HEK293 (cell line): ENCODE measurements at regions not wholly inside any gene's neighbourhood (a gene's known extent, or its start where the extent isn't known, plus 50 kb on each side); places are given as distances from the start of the nearest gene placed in this dataset.

Source experiments
- CTCF ChIA-PET: fragments of 350-600 bp; formaldehyde crosslinking; extraction: SDS; loops from one replicate; lab custom pipeline; 2021; ENCODE audit warnings: antibody characterized with exemption; lab: Yijun Ruan, JAX
- POLR2A ChIA-PET: fragments of 300-600 bp; formaldehyde crosslinking; extraction: SDS; loops from one replicate; lab custom pipeline; 2020; ENCODE audit warnings: antibody characterized with exemption, inconsistent platforms; lab: Yijun Ruan, JAX
- H3K27ac ChIP-seq: fragments of 200-500 bp; sonication (Bioruptor generic); 2 replicates; pipeline ENCODE4 v1.5.1; 2014; ENCODE audit warnings: low read depth, low read length, control low read depth, inconsistent platforms; ENCODE audit errors: extremely low read depth
- H3K36me3 ChIP-seq, 2 experiments: fragments of 200-500 bp in 1 of 2; sonication (Bioruptor generic) in 1 of 2; 1 replicate in 1 of 2; 2 replicates in 1 of 2; pipeline ENCODE4 v1.5.1; 2014 to 2017; ENCODE audit warnings: inconsistent platforms in 2 of 2, low read length in 2 of 2; ENCODE audit not compliant: control insufficient read depth in 2 of 2, insufficient read depth in 1 of 2
- H3K4me1 ChIP-seq: fragments of 200-500 bp; sonication (Bioruptor generic); 2 replicates; pipeline ENCODE4 v1.5.1; 2014; ENCODE audit warnings: mild to moderate bottlenecking, low read length, inconsistent platforms; ENCODE audit not compliant: control insufficient read depth, insufficient read depth
- H3K4me3 ChIP-seq: 2 replicates; pipeline ENCODE4 v1.5.1; 2011; ENCODE audit warnings: low read depth, mild to moderate bottlenecking, control low read depth, low read length, moderate library complexity
- H3K9me3 ChIP-seq: fragments of 200-500 bp; sonication (Bioruptor generic); 2 replicates; pipeline ENCODE4 v1.5.1; 2014; ENCODE audit warnings: low read depth, low read length, inconsistent platforms; ENCODE audit not compliant: control insufficient read depth, insufficient read depth
- GLI2 ChIP-seq: fragments of 450-650 bp; formaldehyde crosslinking; IDR thresholded peaks from 2 replicates; pipeline ENCODE4; 2017; ENCODE audit warnings: missing biosample characterization, missing genetic modification characterization, low read depth, borderline replicate concordance
- ZBTB49 ChIP-seq: fragments of 450-650 bp; formaldehyde crosslinking; IDR thresholded peaks from 2 replicates; pipeline ENCODE4 v1.5.1; 2016; ENCODE audit warnings: missing biosample characterization, missing genetic modification characterization, low read depth
- ZBTB8A ChIP-seq: fragments of 450-650 bp; formaldehyde crosslinking; IDR thresholded peaks from 2 replicates; pipeline ENCODE4 v1.5.1; 2016; ENCODE audit warnings: missing biosample characterization, missing genetic modification characterization
- ZNF121 ChIP-seq: fragments of 450-650 bp; formaldehyde crosslinking; IDR thresholded peaks from 2 replicates; pipeline ENCODE4 v1.5.1; 2016; ENCODE audit warnings: missing biosample characterization, missing genetic modification characterization
- ZNF140 ChIP-seq: fragments of 450-650 bp; formaldehyde crosslinking; IDR thresholded peaks from 2 replicates; pipeline ENCODE4 v1.5.1; 2016; ENCODE audit warnings: missing biosample characterization, missing genetic modification characterization
- ZNF23 ChIP-seq: fragments of 450-650 bp; formaldehyde crosslinking; IDR thresholded peaks from 2 replicates; pipeline ENCODE4 v1.5.1; 2016; ENCODE audit warnings: missing biosample characterization, missing genetic modification characterization, borderline replicate concordance
- ZNF266 ChIP-seq: fragments of 450-650 bp; formaldehyde crosslinking; IDR thresholded peaks from 2 replicates; pipeline ENCODE4 v1.5.1; 2016; ENCODE audit warnings: missing biosample characterization, missing genetic modification characterization, low read depth
- ZNF473 ChIP-seq: fragments of 450-650 bp; formaldehyde crosslinking; IDR thresholded peaks from 2 replicates; pipeline ENCODE4 v1.5.1; 2017; ENCODE audit warnings: missing biosample characterization, missing genetic modification characterization
- ZNF521 ChIP-seq: fragments of 450-650 bp; formaldehyde crosslinking; IDR thresholded peaks from 2 replicates; pipeline ENCODE4 v1.5.1; 2017; ENCODE audit warnings: missing biosample characterization, mild to moderate bottlenecking, missing genetic modification characterization
- ZNF571 ChIP-seq: fragments of 450-650 bp; formaldehyde crosslinking; IDR thresholded peaks from 2 replicates; pipeline ENCODE4 v1.5.0; 2017; ENCODE audit warnings: missing biosample characterization, missing genetic modification characterization
- ZNF658 ChIP-seq: fragments of 450-650 bp; formaldehyde crosslinking; IDR thresholded peaks from 2 replicates; pipeline ENCODE4; 2016; ENCODE audit warnings: missing biosample characterization, missing genetic modification characterization
- ZNF670 ChIP-seq: fragments of 450-650 bp; formaldehyde crosslinking; IDR thresholded peaks from 2 replicates; pipeline ENCODE4 v1.5.1; 2016; ENCODE audit warnings: missing biosample characterization, missing genetic modification characterization, low read depth
- ZNF677 ChIP-seq: fragments of 450-650 bp; IDR thresholded peaks from 2 replicates; pipeline ENCODE4 v1.5.0; 2018; ENCODE audit warnings: missing biosample characterization, mild to moderate bottlenecking, missing genetic modification characterization, moderate library complexity
- ZSCAN23 ChIP-seq: fragments of 450-650 bp; formaldehyde crosslinking; IDR thresholded peaks from 2 replicates; pipeline ENCODE4 v1.5.1; 2016; ENCODE audit warnings: missing biosample characterization, missing genetic modification characterization
- TF ChIP-seq, protein P1 (sequence below): fragments of 450-650 bp; formaldehyde crosslinking; IDR thresholded peaks from 2 replicates; pipeline ENCODE4 v1.5.1; 2016; ENCODE audit warnings: missing biosample characterization, missing genetic modification characterization, borderline replicate concordance
- TF ChIP-seq, protein P2 (sequence below): fragments of 450-650 bp; formaldehyde crosslinking; IDR thresholded peaks from 2 replicates; pipeline ENCODE4 v1.5.1; 2016; ENCODE audit warnings: missing biosample characterization, missing genetic modification characterization, borderline replicate concordance
- TF ChIP-seq, protein P3 (sequence below): fragments of 450-650 bp; IDR thresholded peaks from 2 replicates; pipeline ENCODE4 v1.5.1; 2018; ENCODE audit warnings: missing biosample characterization, mild to moderate bottlenecking, missing genetic modification characterization
- TF ChIP-seq, protein P4 (sequence below): fragments of 450-650 bp; formaldehyde crosslinking; IDR thresholded peaks from 2 replicates; pipeline ENCODE4 v1.5.1; 2017; ENCODE audit warnings: missing biosample characterization, missing genetic modification characterization

- Histone ChIP-seq H3K9me3 (no peaks in the 10 kb centered on the region), H3K4me1 (no peaks in the 10 kb centered on the region), H3K4me3 (no peak overlapping the region), H3K27ac (no peak overlapping the region), H3K36me3 (no peaks in the 10 kb centered on the region)
- ChIA-PET POLR2A (no interaction called here), CTCF (no interaction called here)
- TF ChIP-seq ZNF670 (tag by site-specific recombination), result no peak
- no peak for TF ChIP-seq ZNF266 (tag by site-specific recombination)
- no peak for TF ChIP-seq ZNF521 (tag by site-specific recombination)
- TF ChIP-seq, protein P1, sequence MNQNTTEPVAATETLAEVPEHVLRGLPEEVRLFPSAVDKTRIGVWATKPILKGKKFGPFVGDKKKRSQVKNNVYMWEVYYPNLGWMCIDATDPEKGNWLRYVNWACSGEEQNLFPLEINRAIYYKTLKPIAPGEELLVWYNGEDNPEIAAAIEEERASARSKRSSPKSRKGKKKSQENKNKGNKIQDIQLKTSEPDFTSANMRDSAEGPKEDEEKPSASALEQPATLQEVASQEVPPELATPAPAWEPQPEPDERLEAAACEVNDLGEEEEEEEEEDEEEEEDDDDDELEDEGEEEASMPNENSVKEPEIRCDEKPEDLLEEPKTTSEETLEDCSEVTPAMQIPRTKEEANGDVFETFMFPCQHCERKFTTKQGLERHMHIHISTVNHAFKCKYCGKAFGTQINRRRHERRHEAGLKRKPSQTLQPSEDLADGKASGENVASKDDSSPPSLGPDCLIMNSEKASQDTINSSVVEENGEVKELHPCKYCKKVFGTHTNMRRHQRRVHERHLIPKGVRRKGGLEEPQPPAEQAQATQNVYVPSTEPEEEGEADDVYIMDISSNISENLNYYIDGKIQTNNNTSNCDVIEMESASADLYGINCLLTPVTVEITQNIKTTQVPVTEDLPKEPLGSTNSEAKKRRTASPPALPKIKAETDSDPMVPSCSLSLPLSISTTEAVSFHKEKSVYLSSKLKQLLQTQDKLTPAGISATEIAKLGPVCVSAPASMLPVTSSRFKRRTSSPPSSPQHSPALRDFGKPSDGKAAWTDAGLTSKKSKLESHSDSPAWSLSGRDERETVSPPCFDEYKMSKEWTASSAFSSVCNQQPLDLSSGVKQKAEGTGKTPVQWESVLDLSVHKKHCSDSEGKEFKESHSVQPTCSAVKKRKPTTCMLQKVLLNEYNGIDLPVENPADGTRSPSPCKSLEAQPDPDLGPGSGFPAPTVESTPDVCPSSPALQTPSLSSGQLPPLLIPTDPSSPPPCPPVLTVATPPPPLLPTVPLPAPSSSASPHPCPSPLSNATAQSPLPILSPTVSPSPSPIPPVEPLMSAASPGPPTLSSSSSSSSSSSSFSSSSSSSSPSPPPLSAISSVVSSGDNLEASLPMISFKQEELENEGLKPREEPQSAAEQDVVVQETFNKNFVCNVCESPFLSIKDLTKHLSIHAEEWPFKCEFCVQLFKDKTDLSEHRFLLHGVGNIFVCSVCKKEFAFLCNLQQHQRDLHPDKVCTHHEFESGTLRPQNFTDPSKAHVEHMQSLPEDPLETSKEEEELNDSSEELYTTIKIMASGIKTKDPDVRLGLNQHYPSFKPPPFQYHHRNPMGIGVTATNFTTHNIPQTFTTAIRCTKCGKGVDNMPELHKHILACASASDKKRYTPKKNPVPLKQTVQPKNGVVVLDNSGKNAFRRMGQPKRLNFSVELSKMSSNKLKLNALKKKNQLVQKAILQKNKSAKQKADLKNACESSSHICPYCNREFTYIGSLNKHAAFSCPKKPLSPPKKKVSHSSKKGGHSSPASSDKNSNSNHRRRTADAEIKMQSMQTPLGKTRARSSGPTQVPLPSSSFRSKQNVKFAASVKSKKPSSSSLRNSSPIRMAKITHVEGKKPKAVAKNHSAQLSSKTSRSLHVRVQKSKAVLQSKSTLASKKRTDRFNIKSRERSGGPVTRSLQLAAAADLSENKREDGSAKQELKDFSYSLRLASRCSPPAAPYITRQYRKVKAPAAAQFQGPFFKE (tag by site-specific recombination), result no peak
Observed at GRCh38 chr3:72185549-72186399, 400.8 kb upstream of the PROK2 start.

DNA sequence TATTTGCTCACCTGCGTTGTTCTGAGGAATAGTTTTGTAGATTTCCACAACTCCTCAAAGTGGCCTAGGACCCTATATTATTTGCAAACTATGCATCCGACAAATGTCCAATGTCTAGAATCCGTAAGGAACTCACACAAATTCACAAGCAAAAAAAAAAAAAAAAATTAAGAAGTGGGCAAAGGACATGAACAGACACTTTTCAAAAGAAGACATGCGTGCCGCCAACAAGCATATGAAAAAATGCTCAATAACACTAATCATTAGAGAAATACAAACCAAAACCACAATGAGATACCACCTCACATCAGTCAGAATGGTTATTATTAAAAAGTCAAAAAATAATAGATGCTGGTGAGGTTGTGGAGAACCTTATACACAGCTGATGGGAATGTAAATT is 398.5 kb upstream of the PROK2 start:
- no peak overlapping the region for H3K4me3 ChIP-seq
- POLR2A ChIA-PET, result no interaction called here
- H3K36me3 ChIP-seq, result no peaks in the 10 kb centered on the region
- CTCF ChIA-PET, result interaction anchor here (0.7 to 1.0 kb wide), 2 partner anchors 11 to 455 kb away, joined by 3 to 4 read pairs; no protein-coding TSS in a partner anchor
- H3K27ac ChIP-seq, result no peak overlapping the region
- H3K4me1 ChIP-seq, result no peaks in the 10 kb centered on the region
- no peaks in the 10 kb centered on the region for H3K9me3 ChIP-seq
- TF ChIP-seq ZNF677 (no peak), ZNF473 (tag by site-specific recombination) (no peak), ZBTB49 (tag by site-specific recombination) (no peak), ZNF140 (tag by site-specific recombination) (no peak), ZNF266 (tag by site-specific recombination) (no peak), ZNF121 (tag by site-specific recombination) (no peak), ZSCAN23 (tag by site-specific recombination) (no peak), GLI2 (tag by site-specific recombination) (no peak), ZBTB8A (no peak), ZNF658 (tag by site-specific recombination) (no peak), ZNF23 (tag by site-specific recombination) (no peak), ZNF571 (tag by site-specific recombination) (no peak)
- TF ChIP-seq, protein P2, sequence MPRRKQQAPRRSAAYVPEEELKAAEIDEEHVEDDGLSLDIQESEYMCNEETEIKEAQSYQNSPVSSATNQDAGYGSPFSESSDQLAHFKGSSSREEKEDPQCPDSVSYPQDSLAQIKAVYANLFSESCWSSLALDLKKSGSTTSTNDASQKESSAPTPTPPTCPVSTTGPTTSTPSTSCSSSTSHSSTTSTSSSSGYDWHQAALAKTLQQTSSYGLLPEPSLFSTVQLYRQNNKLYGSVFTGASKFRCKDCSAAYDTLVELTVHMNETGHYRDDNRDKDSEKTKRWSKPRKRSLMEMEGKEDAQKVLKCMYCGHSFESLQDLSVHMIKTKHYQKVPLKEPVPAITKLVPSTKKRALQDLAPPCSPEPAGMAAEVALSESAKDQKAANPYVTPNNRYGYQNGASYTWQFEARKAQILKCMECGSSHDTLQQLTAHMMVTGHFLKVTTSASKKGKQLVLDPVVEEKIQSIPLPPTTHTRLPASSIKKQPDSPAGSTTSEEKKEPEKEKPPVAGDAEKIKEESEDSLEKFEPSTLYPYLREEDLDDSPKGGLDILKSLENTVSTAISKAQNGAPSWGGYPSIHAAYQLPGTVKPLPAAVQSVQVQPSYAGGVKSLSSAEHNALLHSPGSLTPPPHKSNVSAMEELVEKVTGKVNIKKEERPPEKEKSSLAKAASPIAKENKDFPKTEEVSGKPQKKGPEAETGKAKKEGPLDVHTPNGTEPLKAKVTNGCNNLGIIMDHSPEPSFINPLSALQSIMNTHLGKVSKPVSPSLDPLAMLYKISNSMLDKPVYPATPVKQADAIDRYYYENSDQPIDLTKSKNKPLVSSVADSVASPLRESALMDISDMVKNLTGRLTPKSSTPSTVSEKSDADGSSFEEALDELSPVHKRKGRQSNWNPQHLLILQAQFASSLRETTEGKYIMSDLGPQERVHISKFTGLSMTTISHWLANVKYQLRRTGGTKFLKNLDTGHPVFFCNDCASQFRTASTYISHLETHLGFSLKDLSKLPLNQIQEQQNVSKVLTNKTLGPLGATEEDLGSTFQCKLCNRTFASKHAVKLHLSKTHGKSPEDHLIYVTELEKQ (tag by site-specific recombination), result no peak
- TF ChIP-seq, protein P3, sequence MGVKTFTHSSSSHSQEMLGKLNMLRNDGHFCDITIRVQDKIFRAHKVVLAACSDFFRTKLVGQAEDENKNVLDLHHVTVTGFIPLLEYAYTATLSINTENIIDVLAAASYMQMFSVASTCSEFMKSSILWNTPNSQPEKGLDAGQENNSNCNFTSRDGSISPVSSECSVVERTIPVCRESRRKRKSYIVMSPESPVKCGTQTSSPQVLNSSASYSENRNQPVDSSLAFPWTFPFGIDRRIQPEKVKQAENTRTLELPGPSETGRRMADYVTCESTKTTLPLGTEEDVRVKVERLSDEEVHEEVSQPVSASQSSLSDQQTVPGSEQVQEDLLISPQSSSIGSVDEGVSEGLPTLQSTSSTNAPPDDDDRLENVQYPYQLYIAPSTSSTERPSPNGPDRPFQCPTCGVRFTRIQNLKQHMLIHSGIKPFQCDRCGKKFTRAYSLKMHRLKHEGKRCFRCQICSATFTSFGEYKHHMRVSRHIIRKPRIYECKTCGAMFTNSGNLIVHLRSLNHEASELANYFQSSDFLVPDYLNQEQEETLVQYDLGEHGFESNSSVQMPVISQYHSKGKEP (tag by site-specific recombination), result no peak
- TF ChIP-seq, protein P4, sequence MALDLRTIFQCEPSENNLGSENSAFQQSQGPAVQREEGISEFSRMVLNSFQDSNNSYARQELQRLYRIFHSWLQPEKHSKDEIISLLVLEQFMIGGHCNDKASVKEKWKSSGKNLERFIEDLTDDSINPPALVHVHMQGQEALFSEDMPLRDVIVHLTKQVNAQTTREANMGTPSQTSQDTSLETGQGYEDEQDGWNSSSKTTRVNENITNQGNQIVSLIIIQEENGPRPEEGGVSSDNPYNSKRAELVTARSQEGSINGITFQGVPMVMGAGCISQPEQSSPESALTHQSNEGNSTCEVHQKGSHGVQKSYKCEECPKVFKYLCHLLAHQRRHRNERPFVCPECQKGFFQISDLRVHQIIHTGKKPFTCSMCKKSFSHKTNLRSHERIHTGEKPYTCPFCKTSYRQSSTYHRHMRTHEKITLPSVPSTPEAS (tag by site-specific recombination), result no peak
